Activated naive CD4-positive, alpha-beta T cell (primary cell): ENCODE measurements at regions not wholly inside any gene's neighbourhood (a gene's known extent, or its start where the extent isn't known, plus 50 kb on each side); places are given as distances from the start of the nearest gene placed in this dataset.
"Not testable (repeated sequence)": the region's sequence is repeated elsewhere in the genome, so short reads cannot be mapped to it uniquely, and the experiment has no call there.

Experiments
- DNase-seq, 4 experiments: peaks; one replicate each; lab custom pipeline; 2025; lab: John Stamatoyannopoulos, UW

GRCh38 chr3:87873136-87873535, 185.7 kb downstream of the CGGBP1 start:
- no peak for DNase-seq

GRCh38 chr3:87867001-87867400, 191.8 kb downstream of the CGGBP1 start:
- DNase-seq: no peak

DNA sequence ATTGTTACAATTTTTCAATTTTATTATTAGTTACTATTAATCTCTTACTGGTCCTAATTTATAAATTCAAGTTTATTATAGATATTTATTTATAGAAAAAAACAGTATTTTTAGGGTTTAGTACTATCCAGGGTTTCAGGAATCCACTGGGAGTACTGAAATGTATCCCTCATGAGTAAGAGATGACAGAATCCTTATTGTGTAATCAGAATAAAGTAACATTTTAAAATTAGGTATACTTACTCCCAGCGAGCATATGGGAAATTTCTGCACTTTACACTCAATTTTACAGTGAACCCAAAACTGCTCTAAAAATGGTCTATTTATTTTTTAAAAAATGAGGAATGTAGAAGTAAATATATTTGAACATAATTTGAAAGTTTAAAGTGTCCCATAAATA, 202.7 kb downstream of the CGGBP1 start:
- no peak for DNase-seq

GRCh38 chr3:87855616-87856015, 203.2 kb downstream of the CGGBP1 start:
- DNase-seq: no peak

- no peak for DNase-seq
Measured at GRCh38 chr3:87855211-87855610, 203.6 kb downstream of the CGGBP1 start.

- no peak for DNase-seq
Measured at GRCh38 chr3:87848003-87848402, 210.8 kb downstream of the CGGBP1 start.

DNA sequence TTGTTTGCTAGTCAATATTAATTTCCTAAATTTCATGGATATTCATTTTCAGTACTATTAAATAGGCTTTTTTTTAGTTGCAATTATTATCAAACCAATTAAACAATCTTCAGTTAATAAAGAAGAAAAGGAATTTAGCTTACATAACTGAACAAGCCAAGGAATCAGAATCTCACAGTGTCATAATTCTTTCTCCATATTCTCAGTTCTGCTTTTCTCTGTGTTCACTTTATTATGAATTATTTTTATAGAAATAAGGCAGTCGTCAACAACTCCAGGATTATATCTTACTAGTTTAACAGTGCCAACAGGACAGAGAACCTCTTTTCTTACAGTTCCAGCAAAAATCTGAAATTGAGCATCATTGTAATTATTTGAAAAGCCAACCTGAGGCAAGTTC, 221.7 kb downstream of the CGGBP1 start:
- DNase-seq: no peak

- DNase-seq: no peak
Measured at GRCh38 chr3:87836026-87836425, 222.8 kb downstream of the CGGBP1 start.

- no peak for DNase-seq
Measured at GRCh38 chr3:87835236-87835635, 223.6 kb downstream of the CGGBP1 start.

DNA sequence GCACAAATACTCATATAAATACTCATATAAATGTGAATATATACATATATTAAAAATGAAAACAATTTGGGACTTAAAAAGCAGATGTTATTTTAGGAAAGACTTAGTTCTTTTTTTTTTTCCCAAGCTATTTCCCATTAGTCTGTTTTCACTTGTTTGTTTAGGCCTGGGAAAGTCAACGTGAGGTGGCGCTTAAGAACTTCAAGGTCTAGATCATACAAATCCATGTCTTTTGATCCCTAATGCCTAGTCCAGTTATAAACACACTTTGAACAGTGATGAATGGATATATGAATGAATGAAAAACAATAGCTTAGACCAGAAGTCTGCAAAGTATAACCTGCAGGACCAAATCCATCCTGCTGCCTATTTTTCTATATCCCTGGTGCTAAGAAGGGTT, 224.5 kb downstream of the CGGBP1 start:
- DNase-seq: no peak

DNA sequence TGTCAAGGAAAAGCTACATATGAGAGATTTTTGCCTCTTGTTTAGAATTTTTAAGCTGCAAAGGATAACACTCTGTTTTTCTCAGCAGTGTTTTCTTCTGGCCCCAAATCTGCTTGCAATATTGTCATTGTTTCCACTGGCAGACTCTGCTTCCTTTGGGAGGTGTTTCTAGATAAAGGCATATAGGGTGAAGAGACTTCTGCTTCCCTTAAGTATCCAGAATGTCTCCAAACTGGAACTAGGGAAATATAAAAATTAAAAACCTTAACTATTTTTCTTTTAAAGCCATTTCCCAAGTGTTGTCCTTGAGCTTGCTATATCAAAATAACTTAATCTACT, 225.8 kb downstream of the CGGBP1 start:
- no peak for DNase-seq

GRCh38 chr3:87828046-87828445, 230.8 kb downstream of the CGGBP1 start:
- no peak for DNase-seq

GRCh38 chr3:87822563-87822962, 236.2 kb downstream of the CGGBP1 start:
- no peak for DNase-seq

- DNase-seq: not testable (repeated sequence)
Measured at GRCh38 chr3:87813503-87813902, 245.3 kb downstream of the CGGBP1 start.

- DNase-seq: no peak
Measured at GRCh38 chr3:87811953-87812352, 246.9 kb downstream of the CGGBP1 start.

- DNase-seq: no peak
Measured at GRCh38 chr3:87810452-87811016, 248.3 kb downstream of the CGGBP1 start.

GRCh38 chr3:87805670-87806069, 253.1 kb downstream of the CGGBP1 start:
- DNase-seq: no peak

DNA sequence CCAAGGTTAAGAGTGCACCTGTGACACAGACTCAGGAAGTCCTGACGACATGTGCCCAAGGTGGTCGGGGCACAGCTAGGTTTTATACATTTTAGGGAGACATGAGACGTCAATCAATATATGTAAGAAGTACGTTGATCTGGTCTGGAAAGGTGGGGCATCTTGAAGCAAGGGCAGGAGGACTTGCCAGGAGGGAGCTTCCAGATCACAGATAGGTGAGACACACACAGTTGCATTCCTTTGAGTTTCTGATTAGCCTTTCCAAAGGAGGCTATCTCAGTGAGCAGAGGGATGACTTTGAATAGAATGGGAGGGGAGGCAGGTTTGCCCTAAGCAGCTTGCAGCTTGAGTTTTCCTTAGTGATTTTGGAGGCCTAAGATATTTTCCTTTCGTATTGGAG, 257.4 kb downstream of the CGGBP1 start:
- no peak for DNase-seq

GRCh38 chr3:87800516-87800915, 258.3 kb downstream of the CGGBP1 start:
- no peak for DNase-seq

GRCh38 chr3:87798567-87798947, 260.2 kb downstream of the CGGBP1 start:
- DNase-seq: no peak

GRCh38 chr3:87797872-87798566, 260.8 kb downstream of the CGGBP1 start:
- no peak for DNase-seq

DNA sequence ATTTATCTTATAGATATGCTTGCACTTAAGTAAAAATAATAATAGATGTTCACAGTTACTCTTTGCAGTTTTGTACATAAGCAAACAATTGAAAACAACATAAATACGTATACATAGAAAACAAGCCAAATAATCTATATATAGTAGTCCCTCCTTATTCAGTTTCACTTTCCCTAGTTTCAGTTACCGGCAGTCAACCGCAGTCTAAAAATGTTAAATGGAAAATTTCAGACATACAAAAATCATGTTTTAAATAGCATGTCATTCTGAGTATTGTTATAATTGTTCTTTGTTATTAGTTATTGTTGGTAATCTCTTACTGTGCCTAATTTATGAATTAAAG, 262.0 kb downstream of the CGGBP1 start:
- DNase-seq: no peak

DNA sequence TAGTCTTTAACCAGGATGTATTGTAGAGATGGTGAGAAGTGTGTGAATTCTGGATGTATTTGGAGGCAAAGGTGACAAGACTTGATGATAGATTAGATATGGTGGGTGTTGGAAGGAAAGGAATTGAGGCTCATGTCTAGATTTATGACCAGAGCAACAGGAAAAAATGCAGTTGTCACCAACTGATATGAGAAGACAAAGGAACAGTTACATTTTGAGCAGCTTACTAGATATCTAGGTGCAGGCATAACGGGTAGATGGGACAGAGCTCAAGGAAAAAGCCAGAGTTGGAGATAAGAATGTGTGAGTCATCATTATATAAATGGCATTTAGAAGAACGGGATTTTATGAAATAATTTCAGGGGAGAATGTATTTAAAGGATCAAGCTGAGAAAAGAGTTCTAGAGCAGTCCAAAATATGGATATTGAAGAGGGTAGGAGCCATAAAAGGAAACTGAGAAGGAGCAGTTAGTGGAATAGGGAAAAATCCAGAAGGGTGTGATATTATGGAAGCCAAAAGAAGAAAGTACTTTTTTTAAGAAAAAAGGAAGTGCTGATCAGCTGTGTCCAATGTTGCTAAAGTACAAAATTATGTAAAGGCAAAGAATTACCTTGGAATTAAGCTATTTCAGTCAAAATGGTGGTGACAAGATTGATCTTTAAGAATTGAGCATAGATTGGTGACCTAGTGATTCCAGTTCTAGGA, 262.5 kb downstream of the CGGBP1 start:
- no peak for DNase-seq

GRCh38 chr3:87795701-87796100, 263.1 kb downstream of the CGGBP1 start:
- no peak for DNase-seq
